ENCODE measurements at regions not wholly inside any gene's neighbourhood (a gene's known extent, or its start where the extent isn't known, plus 50 kb on each side); places are given as distances from the start of the nearest gene placed in this dataset.

DNA sequence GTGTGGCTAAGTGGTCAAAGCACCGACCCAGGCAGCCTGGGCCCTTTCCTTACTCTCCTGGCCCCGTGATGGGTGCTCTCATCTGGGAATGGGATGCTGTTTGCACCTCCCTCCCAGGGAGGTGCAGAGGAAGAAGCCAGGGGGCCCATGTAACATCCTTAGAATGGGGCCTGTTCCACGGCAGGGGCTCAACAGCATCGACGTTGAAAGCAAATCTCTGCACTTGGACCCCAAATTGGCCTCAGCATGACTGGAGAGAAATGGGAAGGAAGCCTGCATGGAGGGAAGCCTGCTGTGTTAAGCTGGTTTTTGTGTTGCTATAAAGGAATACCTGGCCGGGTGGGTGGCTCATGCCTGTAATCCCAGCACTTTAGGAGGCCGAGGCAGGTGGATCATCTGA is 1288.4 kb downstream of the TBC1D22A start:
- TF ChIP-seq EZH2phosphoT487 (conservative IDR thresholded peaks at IDR 0.05; ENCODE audit: low read length): no peak
- TF ChIP-seq, protein P1, sequence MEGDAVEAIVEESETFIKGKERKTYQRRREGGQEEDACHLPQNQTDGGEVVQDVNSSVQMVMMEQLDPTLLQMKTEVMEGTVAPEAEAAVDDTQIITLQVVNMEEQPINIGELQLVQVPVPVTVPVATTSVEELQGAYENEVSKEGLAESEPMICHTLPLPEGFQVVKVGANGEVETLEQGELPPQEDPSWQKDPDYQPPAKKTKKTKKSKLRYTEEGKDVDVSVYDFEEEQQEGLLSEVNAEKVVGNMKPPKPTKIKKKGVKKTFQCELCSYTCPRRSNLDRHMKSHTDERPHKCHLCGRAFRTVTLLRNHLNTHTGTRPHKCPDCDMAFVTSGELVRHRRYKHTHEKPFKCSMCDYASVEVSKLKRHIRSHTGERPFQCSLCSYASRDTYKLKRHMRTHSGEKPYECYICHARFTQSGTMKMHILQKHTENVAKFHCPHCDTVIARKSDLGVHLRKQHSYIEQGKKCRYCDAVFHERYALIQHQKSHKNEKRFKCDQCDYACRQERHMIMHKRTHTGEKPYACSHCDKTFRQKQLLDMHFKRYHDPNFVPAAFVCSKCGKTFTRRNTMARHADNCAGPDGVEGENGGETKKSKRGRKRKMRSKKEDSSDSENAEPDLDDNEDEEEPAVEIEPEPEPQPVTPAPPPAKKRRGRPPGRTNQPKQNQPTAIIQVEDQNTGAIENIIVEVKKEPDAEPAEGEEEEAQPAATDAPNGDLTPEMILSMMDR (IDR thresholded peaks at IDR 0.05; ENCODE audit: insufficient read depth, low read length, poor library complexity, severe bottlenecking): no peak
- Histone ChIP-seq H3K79me2 (ENCODE audit: insufficient read depth, low read length) (no peaks in the 10 kb centered on the region), H2AFZ (ENCODE audit: low read depth, low read length, severe bottlenecking) (no peak overlapping the region)

DNA sequence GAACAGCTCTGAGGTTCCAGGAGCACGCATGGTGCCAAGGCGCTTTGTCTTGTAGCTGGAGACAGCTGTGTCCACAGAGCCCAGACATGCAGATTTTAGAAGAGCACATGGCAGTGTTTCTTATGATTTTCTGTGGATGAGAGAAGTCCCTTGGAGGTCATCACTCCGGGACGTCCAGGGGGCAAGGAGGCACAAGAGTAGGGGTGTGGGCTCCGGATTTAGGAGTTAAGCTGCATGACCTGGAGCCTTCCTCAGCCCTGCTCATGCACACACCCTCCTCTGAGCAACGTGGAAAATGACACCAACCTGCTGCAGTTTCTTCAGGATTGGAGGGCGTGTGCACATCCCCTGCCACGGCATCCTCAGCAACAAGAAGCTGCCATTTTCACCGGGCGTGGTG is 1286.7 kb downstream of the TBC1D22A start:
- H3K4me2 ChIP-seq (ENCODE audit: low read depth, low read length, poor library complexity, severe bottlenecking): no peak overlapping the region
- no peaks in the 10 kb centered on the region for H3K27me3 ChIP-seq (ENCODE audit: low read length)
- no peaks in the 10 kb centered on the region for H3F3A ChIP-seq (ENCODE audit: insufficient read depth)
- H3K9me2 ChIP-seq (replicated peaks; ENCODE audit: insufficient read depth, low read length): no peaks in the 10 kb centered on the region
- H3K79me2 ChIP-seq (ENCODE audit: insufficient read depth, low read length): no peaks in the 10 kb centered on the region
- H3K9me3 ChIP-seq (ENCODE audit: insufficient read depth, low read length): no peaks in the 10 kb centered on the region
- H2AFZ ChIP-seq (ENCODE audit: low read depth, low read length, severe bottlenecking): no peak overlapping the region
- H3K4me3 ChIP-seq (ENCODE audit: insufficient read depth, low read length, poor library complexity, severe bottlenecking): no peak overlapping the region
- no peaks in the 10 kb centered on the region for H3K36me3 ChIP-seq (ENCODE audit: low read length)
- no peaks in the 10 kb centered on the region for H4K20me1 ChIP-seq (ENCODE audit: low read depth, low read length)
- TF ChIP-seq EZH2phosphoT487 (conservative IDR thresholded peaks at IDR 0.05; ENCODE audit: low read length): no peak
- no peak overlapping the region for H3K9ac ChIP-seq (ENCODE audit: low read length)
- no peak overlapping the region for H3K27ac ChIP-seq (ENCODE audit: low read depth, low read length)

More for the DNA sequence above, 1288.4 kb downstream of the TBC1D22A start:
- Histone ChIP-seq H3K4me2 (ENCODE audit: low read depth, low read length, poor library complexity, severe bottlenecking) (no peak overlapping the region), H3K9ac (ENCODE audit: low read length) (no peak overlapping the region), H3K4me3 (ENCODE audit: insufficient read depth, low read length, poor library complexity, severe bottlenecking) (no peak overlapping the region), H3K9me3 (ENCODE audit: insufficient read depth, low read length) (no peaks in the 10 kb centered on the region), H3K27ac (ENCODE audit: low read depth, low read length) (no peak overlapping the region), H3K27me3 (ENCODE audit: low read length) (no peaks in the 10 kb centered on the region), H3K36me3 (ENCODE audit: low read length) (no peaks in the 10 kb centered on the region), H3K9me2 (replicated peaks; ENCODE audit: insufficient read depth, low read length) (no peaks in the 10 kb centered on the region), H3F3A (ENCODE audit: insufficient read depth) (no peaks in the 10 kb centered on the region), H4K20me1 (ENCODE audit: low read depth, low read length) (no peaks in the 10 kb centered on the region)

DNA sequence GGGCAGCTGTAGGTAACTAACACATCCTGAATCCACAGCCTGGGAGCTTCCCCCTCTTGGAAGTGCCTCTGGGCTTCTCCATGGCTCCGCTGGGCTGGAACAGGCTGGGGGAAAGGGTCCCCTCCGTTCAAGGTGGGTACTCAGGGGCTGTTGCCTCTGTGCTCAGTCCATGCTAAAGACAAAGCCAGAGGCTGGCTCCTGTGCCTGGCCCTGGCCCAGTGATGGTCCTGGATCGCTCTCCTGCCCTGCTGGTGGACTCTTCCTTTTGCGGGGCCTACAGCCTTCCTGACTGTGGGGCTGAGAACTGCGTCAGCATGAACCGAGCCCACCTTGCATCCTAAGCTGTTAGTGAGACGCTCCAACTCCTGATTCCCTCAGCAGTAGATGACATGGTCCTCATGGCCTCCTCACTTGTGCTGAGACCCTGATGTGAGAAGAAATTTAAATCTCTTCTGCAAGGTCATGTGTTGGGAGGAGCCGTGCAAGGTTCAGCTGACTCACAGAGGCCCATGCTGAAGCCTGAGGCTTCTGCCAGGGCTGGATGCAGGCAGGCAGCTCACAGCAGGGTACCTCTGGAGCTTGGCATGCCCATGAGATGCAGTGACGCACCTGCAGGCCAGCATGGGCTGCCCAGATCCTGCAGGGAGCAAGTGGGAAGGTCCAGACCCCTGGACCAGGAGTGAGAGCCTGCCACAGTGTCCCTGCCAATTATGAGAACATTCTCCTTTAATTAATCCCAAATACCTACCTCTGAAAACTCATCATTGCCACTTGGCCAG is 1285.5 kb downstream of the TBC1D22A start:
- Histone ChIP-seq H3K27ac (ENCODE audit: low read depth, low read length) (no peak overlapping the region), H2AFZ (ENCODE audit: low read depth, low read length, severe bottlenecking) (no peak overlapping the region), H3K36me3 (ENCODE audit: low read length) (no peaks in the 10 kb centered on the region), H3K9me2 (replicated peaks; ENCODE audit: insufficient read depth, low read length) (no peaks in the 10 kb centered on the region), H3K4me2 (ENCODE audit: low read depth, low read length, poor library complexity, severe bottlenecking) (no peak overlapping the region), H3F3A (ENCODE audit: insufficient read depth) (no peaks in the 10 kb centered on the region), H3K27me3 (ENCODE audit: low read length) (no peaks in the 10 kb centered on the region), H3K79me2 (ENCODE audit: insufficient read depth, low read length) (no peaks in the 10 kb centered on the region), H4K20me1 (ENCODE audit: low read depth, low read length) (no peaks in the 10 kb centered on the region), H3K9ac (ENCODE audit: low read length) (no peak overlapping the region), H3K9me3 (ENCODE audit: insufficient read depth, low read length) (no peaks in the 10 kb centered on the region), H3K4me3 (ENCODE audit: insufficient read depth, low read length, poor library complexity, severe bottlenecking) (no peak overlapping the region)
- TF ChIP-seq EZH2phosphoT487 (conservative IDR thresholded peaks at IDR 0.05; ENCODE audit: low read length): no peak
- TF ChIP-seq, protein P1 (IDR thresholded peaks at IDR 0.05; ENCODE audit: insufficient read depth, low read length, poor library complexity, severe bottlenecking): no peak

DNA sequence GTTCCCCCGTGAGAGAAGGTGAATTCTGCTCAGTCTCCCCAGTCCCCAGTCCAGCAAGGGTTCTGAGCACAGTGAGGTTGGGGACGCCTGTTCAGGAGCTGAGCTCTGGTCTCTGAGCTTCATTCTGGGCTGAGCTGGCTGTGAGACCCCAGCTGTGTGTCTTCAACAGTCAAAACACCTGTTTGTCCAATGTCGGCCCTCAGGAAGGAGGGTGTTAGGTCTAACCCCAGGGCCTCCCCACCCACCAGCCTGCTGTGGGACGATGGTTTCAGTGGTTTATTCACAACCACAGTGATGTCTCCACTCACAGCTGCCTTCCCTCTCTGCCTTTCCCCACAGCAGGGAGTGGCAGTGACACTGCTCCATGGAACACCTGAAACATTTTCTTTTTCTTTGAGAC is 1282.9 kb downstream of the TBC1D22A start:
- H3K4me3 ChIP-seq (ENCODE audit: insufficient read depth, low read length, poor library complexity, severe bottlenecking): no peak overlapping the region
- H3F3A ChIP-seq (ENCODE audit: insufficient read depth): no peaks in the 10 kb centered on the region
- H3K4me2 ChIP-seq (ENCODE audit: low read depth, low read length, poor library complexity, severe bottlenecking): no peak overlapping the region
- no peak overlapping the region for H3K9ac ChIP-seq (ENCODE audit: low read length)
- no peaks in the 10 kb centered on the region for H3K36me3 ChIP-seq (ENCODE audit: low read length)
- no peak for TF ChIP-seq EZH2phosphoT487 (conservative IDR thresholded peaks at IDR 0.05; ENCODE audit: low read length)
- TF ChIP-seq, protein P1 (IDR thresholded peaks at IDR 0.05; ENCODE audit: insufficient read depth, low read length, poor library complexity, severe bottlenecking): no peak
- H3K27me3 ChIP-seq (ENCODE audit: low read length): no peaks in the 10 kb centered on the region
- no peaks in the 10 kb centered on the region for H3K9me3 ChIP-seq (ENCODE audit: insufficient read depth, low read length)
- no peak overlapping the region for H3K27ac ChIP-seq (ENCODE audit: low read depth, low read length)
- H3K79me2 ChIP-seq (ENCODE audit: insufficient read depth, low read length): no peaks in the 10 kb centered on the region
- no peak overlapping the region for H2AFZ ChIP-seq (ENCODE audit: low read depth, low read length, severe bottlenecking)
- no peaks in the 10 kb centered on the region for H3K9me2 ChIP-seq (replicated peaks; ENCODE audit: insufficient read depth, low read length)
- H4K20me1 ChIP-seq (ENCODE audit: low read depth, low read length): no peaks in the 10 kb centered on the region
